NT2/D1 (cell line): ENCODE measurements at regions not wholly inside any gene's neighbourhood (a gene's known extent, or its start where the extent isn't known, plus 50 kb on each side); places are given as distances from the start of the nearest gene placed in this dataset.

Experiments
- DNase-seq: peaks from one replicate; pipeline ENCODE4 v3.0.0-alpha.2; 2011; ENCODE audit warnings: low read depth, low spot score
- H3K27me3 ChIP-seq: 2 replicates; pipeline ENCODE4 v1.6.0; 2011; ENCODE audit warnings: mild to moderate bottlenecking; ENCODE audit not compliant: insufficient read length, insufficient read depth
- H3K36me3 ChIP-seq: 2 replicates; pipeline ENCODE4 v1.6.1; 2011; ENCODE audit warnings: mild to moderate bottlenecking, low read length, mixed read lengths; ENCODE audit not compliant: insufficient read depth, insufficient read length
- H3K4me1 ChIP-seq: 2 replicates; pipeline ENCODE4 v1.5.1; 2011; ENCODE audit not compliant: insufficient read depth, insufficient read length
- H3K4me3 ChIP-seq: 2 replicates; pipeline ENCODE4 v1.5.1; 2011; ENCODE audit warnings: low read depth; ENCODE audit not compliant: insufficient read length
- H3K9ac ChIP-seq: 2 replicates; pipeline ENCODE4 v1.6.0; 2011; ENCODE audit warnings: low read depth; ENCODE audit not compliant: insufficient read length
- H3K9me3 ChIP-seq: 2 replicates; pipeline ENCODE4 v1.5.1; 2011; ENCODE audit warnings: mild to moderate bottlenecking, low read length; ENCODE audit not compliant: insufficient read depth
- SUZ12 ChIP-seq: IDR thresholded peaks from 2 replicates; pipeline ENCODE4 v1.6.1; 2011; ENCODE audit not compliant: insufficient read length, insufficient read depth; ENCODE audit errors: extremely low read depth
- YY1 ChIP-seq: IDR thresholded peaks from 2 replicates; pipeline ENCODE4 v1.6.1; 2011; ENCODE audit not compliant: insufficient read length, insufficient read depth
- ZNF274 ChIP-seq: IDR thresholded peaks from 2 replicates; pipeline ENCODE4 v1.6.1; 2011; ENCODE audit warnings: mild to moderate bottlenecking, low read depth, low read length

DNA sequence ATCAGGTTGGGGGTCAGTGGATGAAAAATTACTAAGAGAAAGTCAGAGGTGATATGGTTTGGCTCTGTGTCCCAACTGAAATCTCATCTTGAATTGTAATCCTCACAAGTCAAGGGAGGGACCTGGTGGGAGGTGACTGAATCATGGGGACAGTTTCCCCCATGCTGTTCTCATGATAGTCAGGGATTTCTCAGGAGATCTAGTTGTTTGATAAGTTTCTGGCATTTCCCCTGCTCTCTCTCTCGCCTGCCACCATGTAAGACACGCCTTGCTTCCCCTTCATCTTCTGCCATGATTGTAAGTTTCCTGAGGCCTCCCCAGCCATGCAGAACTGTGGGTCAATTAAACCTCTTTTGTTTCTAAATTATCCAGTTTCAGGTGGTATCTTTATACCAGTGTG is 945.8 kb upstream of the CRIM1 start:
- Histone ChIP-seq H3K27me3 (no peaks in the 10 kb centered on the region), H3K4me1 (no peaks in the 10 kb centered on the region), H3K9ac (no peak overlapping the region), H3K4me3 (no peak overlapping the region), H3K36me3 (no peaks in the 10 kb centered on the region), H3K9me3 (no peaks in the 10 kb centered on the region)
- DNase-seq = no peak
- no peak for TF ChIP-seq YY1
- no peak for TF ChIP-seq SUZ12
- TF ChIP-seq ZNF274 = no peak

DNA sequence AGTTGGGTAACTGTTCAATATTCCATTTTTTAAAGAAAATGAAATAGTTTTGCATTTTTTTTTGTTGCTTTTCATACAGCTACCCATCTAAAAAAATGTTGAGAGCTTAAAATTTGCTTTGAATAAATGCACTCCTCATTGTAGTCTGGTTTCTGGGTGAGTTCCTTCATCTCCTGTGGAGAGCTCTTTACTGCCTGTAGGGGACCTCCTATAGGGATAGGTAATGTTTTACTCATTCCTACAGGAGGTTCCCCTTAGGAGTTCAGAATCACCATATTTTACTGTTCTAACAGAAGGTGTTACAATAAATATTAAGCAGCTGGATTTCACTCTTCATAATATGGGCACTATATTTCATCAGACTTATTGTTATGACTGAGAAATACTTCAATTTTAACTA is 947.3 kb upstream of the CRIM1 start:
- no peaks in the 10 kb centered on the region for H3K36me3 ChIP-seq
- no peaks in the 10 kb centered on the region for H3K27me3 ChIP-seq
- no peak for DNase-seq
- TF ChIP-seq ZNF274 (no peak), YY1 (no peak), SUZ12 (no peak)
- no peak overlapping the region for H3K9ac ChIP-seq
- H3K4me1 ChIP-seq = no peaks in the 10 kb centered on the region
- no peaks in the 10 kb centered on the region for H3K9me3 ChIP-seq
- H3K4me3 ChIP-seq = no peak overlapping the region

DNA sequence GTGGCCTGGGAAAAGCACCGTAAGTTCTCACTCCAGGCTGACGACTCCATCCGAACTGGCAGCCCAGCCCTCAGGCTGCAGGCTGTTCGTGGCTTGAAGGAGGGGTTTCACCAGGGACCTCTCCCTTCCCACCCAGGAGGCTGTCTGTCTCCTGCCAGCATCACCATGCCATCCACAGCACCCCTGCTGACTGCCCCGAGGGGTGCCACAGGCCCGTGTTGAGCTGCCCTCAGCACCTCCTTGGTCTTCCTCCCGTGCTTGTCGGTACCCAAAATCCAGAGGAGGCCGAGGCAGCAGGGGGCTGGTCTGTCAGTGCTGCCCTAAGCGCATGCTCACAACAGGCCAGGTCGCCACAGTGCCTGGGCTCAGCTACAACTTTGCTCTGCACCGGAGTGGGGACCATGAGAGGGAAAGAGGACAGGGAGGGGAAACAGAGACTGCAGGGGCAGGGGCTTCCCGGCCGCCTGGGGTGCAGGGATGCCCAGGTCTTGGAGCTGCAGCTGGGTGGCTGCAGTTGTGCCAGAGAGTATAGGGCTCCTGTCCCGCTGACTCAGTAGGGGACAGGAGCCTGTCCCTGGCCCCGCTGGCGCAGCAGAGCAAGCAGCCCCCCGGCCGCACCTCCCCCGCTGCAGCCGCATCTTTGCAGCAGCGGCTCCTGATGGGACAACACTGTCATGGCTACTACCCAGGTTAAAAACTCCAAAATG is 963.7 kb upstream of the CRIM1 start:
- H3K36me3 ChIP-seq = no peaks in the 10 kb centered on the region
- TF ChIP-seq ZNF274 (no peak), YY1 (no peak), SUZ12 (no peak)
- no peak overlapping the region for H3K4me3 ChIP-seq
- no peak for DNase-seq
- no peaks in the 10 kb centered on the region for H3K27me3 ChIP-seq
- H3K9me3 ChIP-seq = no peaks in the 10 kb centered on the region
- H3K9ac ChIP-seq = no peak overlapping the region
- no peaks in the 10 kb centered on the region for H3K4me1 ChIP-seq

DNA sequence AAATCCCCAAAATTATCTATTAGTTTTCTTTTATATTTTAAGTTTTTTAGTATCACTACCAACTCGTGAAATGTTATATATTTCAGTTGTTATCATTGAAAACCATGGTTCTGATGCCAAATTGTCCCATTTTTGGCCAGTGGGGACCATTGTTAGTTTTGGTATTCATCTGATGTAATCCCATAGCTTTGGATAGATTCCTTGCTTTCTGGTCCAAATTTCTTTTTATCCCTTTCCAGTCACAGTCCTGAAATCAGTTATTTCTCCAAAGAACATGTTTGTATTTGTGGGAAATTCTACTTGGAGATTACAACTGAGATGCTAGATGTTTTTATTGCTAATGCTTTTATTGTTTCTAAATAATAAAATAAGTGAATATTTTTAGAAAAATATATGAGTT is 976.8 kb upstream of the CRIM1 start:
- H3K9ac ChIP-seq = no peak overlapping the region
- no peaks in the 10 kb centered on the region for H3K27me3 ChIP-seq
- H3K9me3 ChIP-seq = 0 out of 2 replicates have a peak, but pooled peaks cover 4% of the 10 kb centered on the region

DNA sequence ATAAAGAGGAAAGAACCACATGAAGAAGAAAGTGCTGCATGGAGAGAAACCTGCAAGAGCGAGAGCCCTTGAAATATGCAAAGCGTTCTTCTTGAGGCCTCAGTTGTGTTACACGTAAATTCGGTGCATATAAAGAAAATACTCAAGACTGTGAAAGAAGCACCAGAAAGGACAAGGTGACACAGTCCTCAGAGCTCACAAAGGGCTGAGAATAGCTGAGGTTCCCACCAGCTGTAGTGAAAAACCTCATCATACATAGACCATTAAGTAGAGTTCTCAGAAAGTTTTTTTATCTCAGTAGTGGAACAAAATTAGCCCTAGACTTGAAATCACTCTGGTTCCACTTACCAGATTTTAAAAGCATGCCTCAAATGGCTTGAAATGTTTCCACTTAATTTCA is 980.7 kb upstream of the CRIM1 start:
- TF ChIP-seq ZNF274 (no peak), SUZ12 (no peak), YY1 (no peak)
- H3K9me3 ChIP-seq = peaks cover 8% of the 10 kb centered on the region; the same call in 1 of the 2 replicates
- no peak overlapping the region for H3K9ac ChIP-seq
- no peaks in the 10 kb centered on the region for H3K4me1 ChIP-seq
- H3K4me3 ChIP-seq = no peak overlapping the region
- no peak for DNase-seq
- no peaks in the 10 kb centered on the region for H3K27me3 ChIP-seq
- no peaks in the 10 kb centered on the region for H3K36me3 ChIP-seq

More for the DNA sequence above, 976.8 kb upstream of the CRIM1 start:
- no peaks in the 10 kb centered on the region for H3K36me3 ChIP-seq
- no peak for TF ChIP-seq YY1
- TF ChIP-seq SUZ12 = no peak
- no peak for TF ChIP-seq ZNF274
- H3K4me1 ChIP-seq = no peaks in the 10 kb centered on the region
- DNase-seq = no peak
- no peak overlapping the region for H3K4me3 ChIP-seq

DNA sequence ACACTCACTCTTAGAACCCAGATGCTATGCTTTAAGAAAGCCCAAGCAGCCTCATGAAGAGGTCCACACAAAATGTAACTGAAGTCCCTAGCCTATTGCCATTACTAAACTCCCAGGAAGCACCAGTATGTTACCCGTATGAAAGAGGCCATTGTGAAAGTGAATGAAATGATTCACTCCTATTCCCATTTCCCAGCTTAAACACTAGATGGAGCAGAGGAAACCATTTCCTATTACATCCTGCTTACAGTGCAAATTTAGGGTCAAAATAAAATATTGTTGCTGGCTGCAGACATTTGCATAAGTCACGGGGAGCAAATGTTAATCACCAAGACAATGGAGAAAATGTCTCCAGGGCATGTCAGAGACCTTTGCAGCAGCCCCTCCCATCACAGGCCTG is 989.7 kb upstream of the CRIM1 start:
- H3K9ac ChIP-seq = no peak overlapping the region
- no peak overlapping the region for H3K4me3 ChIP-seq
- H3K27me3 ChIP-seq = no peaks in the 10 kb centered on the region
- no peaks in the 10 kb centered on the region for H3K36me3 ChIP-seq
- no peak for DNase-seq
- no peaks in the 10 kb centered on the region; the same call in 1 of the 2 replicates for H3K9me3 ChIP-seq
- no peak for TF ChIP-seq ZNF274
- no peak for TF ChIP-seq SUZ12
- no peak for TF ChIP-seq YY1
- no peaks in the 10 kb centered on the region for H3K4me1 ChIP-seq

DNA sequence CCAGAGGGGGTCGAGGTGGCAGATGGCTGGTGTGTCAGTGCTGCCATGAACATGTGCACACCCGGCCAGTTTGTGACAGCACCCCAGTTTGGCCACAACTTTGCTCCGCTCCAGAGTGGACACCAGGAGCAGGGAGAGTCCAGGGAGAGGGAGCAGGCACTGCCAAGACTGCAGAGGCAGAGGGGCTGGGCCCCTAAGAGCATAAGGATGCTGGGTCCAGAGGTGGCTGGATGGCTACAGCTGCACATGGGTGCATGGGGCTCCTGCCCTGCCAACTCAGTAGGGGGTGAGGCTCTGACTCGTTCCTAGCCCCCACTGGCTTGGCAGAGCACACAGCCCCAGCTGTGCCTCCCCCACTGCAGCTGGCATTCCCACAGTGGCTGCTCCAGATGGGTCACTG is 999.2 kb upstream of the CRIM1 start:
- Histone ChIP-seq H3K27me3 (no peaks in the 10 kb centered on the region), H3K4me1 (no peaks in the 10 kb centered on the region), H3K9ac (no peak overlapping the region), H3K4me3 (no peak overlapping the region), H3K9me3 (peaks cover 11% of the 10 kb centered on the region; the same call in 1 of the 2 replicates), H3K36me3 (no peaks in the 10 kb centered on the region)
- no peak for DNase-seq
- no peak for TF ChIP-seq SUZ12
- TF ChIP-seq YY1 = no peak
- no peak for TF ChIP-seq ZNF274
